ENCODE measurements at regions not wholly inside any gene's neighbourhood (a gene's known extent, or its start where the extent isn't known, plus 50 kb on each side); places are given as distances from the start of the nearest gene placed in this dataset.

- DNase-seq (ENCODE audit: low spot score), result no peak
- FAIRE-seq, result no peak
These were observed 85.1 kb upstream of the CCDC91 start for GRCh38 chr12:28104903-28105864.

GRCh38 chr12:28107679-28108078 is 82.6 kb upstream of the CCDC91 start:
- FAIRE-seq, result no peak
- no peak for DNase-seq (ENCODE audit: low spot score)

- no peak for FAIRE-seq
- no peak for DNase-seq (ENCODE audit: low spot score)
These were observed 81.7 kb upstream of the CCDC91 start for GRCh38 chr12:28108599-28108998.

- FAIRE-seq, result no peak
- no peak for DNase-seq (ENCODE audit: low spot score)
These were observed 79.9 kb upstream of the CCDC91 start for GRCh38 chr12:28110329-28110728.

GRCh38 chr12:28114488-28114887 is 75.8 kb upstream of the CCDC91 start:
- FAIRE-seq, result no peak
- no peak for DNase-seq (ENCODE audit: low spot score)

- DNase-seq (ENCODE audit: low spot score), result no peak
- no peak for FAIRE-seq
These were observed 68.8 kb upstream of the CCDC91 start for GRCh38 chr12:28121433-28121832.

GRCh38 chr12:28121899-28122655 is 68.2 kb upstream of the CCDC91 start:
- DNase-seq (ENCODE audit: low spot score) (no peak), FAIRE-seq (no peak)

GRCh38 chr12:28122756-28123155 is 67.5 kb upstream of the CCDC91 start:
- FAIRE-seq (no peak), DNase-seq (ENCODE audit: low spot score) (no peak)

GRCh38 chr12:28127455-28127854 is 62.8 kb upstream of the CCDC91 start:
- FAIRE-seq (no peak), DNase-seq (ENCODE audit: low spot score) (no peak)

- FAIRE-seq (no peak), DNase-seq (ENCODE audit: low spot score) (no peak)
These were observed 61.2 kb upstream of the CCDC91 start for GRCh38 chr12:28129031-28129430.

- FAIRE-seq, result no peak
- no peak for DNase-seq (ENCODE audit: low spot score)
These were observed 60.0 kb upstream of the CCDC91 start for GRCh38 chr12:28130234-28130624.

GRCh38 chr12:28130625-28131598 is 59.3 kb upstream of the CCDC91 start:
- DNase-seq (ENCODE audit: low spot score) (peak; percentile 95), FAIRE-seq (peak; percentile 92)

- FAIRE-seq (no peak), DNase-seq (ENCODE audit: low spot score) (no peak)
These were observed 57.9 kb upstream of the CCDC91 start for GRCh38 chr12:28132398-28132797.

GRCh38 chr12:28135801-28136439 is 54.3 kb upstream of the CCDC91 start:
- FAIRE-seq (no peak), DNase-seq (ENCODE audit: low spot score) (no peak)

- FAIRE-seq, result no peak
- no peak for DNase-seq (ENCODE audit: low spot score)
These were observed 52.8 kb upstream of the CCDC91 start for GRCh38 chr12:28137414-28137813.

- FAIRE-seq (no peak), DNase-seq (ENCODE audit: low spot score) (no peak)
These were observed 49.9 kb upstream of the CCDC91 start for GRCh38 chr12:28140404-28140803.
